ENCODE measurements at regions not wholly inside any gene's neighbourhood (a gene's known extent, or its start where the extent isn't known, plus 50 kb on each side); places are given as distances from the start of the nearest gene placed in this dataset.

DNA sequence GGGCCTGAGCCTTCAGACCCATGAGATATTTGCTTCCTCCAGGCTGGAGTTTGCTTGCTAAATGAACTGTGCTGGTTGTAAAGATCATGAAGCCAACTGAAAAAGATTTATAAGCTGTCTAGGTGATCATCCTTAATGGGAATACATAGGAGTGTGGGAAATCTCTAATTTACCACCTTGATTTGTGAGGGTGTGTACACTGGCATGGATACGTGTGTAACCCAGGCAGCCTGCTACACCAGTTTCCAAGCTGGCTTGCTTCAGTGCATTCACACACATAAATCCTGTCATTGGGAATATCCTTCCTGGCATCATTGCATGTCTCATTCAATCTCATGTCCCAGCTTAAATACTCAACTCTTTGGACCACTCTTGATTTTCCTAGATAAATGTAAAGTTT, 57.6 kb upstream of the GNG12 start (continued):
- TF ChIP-seq ELK1 (IDR thresholded peaks at IDR 0.05; ENCODE audit: low read depth, low read length) = no peak
- no peak for TF ChIP-seq HDAC6 (IDR thresholded peaks at IDR 0.05; ENCODE audit: unreplicated experiment)
- TF ChIP-seq BCLAF1 (IDR thresholded peaks at IDR 0.05) = no peak
- no peak for TF ChIP-seq RBBP5 (conservative IDR thresholded peaks at IDR 0.05)
- TF ChIP-seq ESRRA (IDR thresholded peaks at IDR 0.05; ENCODE audit: low read length) = no peak

GRCh38 chr1:67889953-67890567, 56.8 kb upstream of the GNG12 start:
- intact Hi-C loops (cut with micrococcal nuclease; ENCODE audit: unreplicated experiment) = no loop called here
- H3K27ac ChIP-seq (ENCODE audit: control insufficient read depth, insufficient read depth) = no peak overlapping the region
- H3K79me2 ChIP-seq (ENCODE audit: control insufficient read depth, insufficient read depth, low read length) = no peaks in the 10 kb centered on the region
- no peak for FAIRE-seq
- no peak overlapping the region for H3K4me3 ChIP-seq
- ChIA-PET RAD21 (ENCODE audit: unreplicated experiment) (interaction anchor here (0.6 kb wide), 1 partner anchor 124 kb away, joined by 3 read pairs; no protein-coding TSS in a partner anchor), SMC1A (ENCODE audit: uncharacterized antibody, unreplicated experiment) (interaction anchor here (0.9 to 1.3 kb wide), 3 partner anchors 10 to 22 kb away, joined by 3 to 4 read pairs (median 4); no protein-coding TSS in a partner anchor), CTCF (interaction anchor here (0.7 kb wide), 1 partner anchor 205 kb away, joined by 3 read pairs; no protein-coding TSS in a partner anchor), POLR2A (no interaction called here)
- no peak for DNase-seq (ENCODE audit: low read depth, low spot score)
- in situ Hi-C loops (cut with MboI) = no loop called here
- no peaks in the 10 kb centered on the region for H3K4me1 ChIP-seq (ENCODE audit: control insufficient read depth, insufficient read depth, low read length)
- no peak overlapping the region for H2AFZ ChIP-seq (ENCODE audit: control insufficient read depth, low read depth, low read length)
- no peaks in the 10 kb centered on the region for H3K36me3 ChIP-seq (ENCODE audit: control insufficient read depth in 2 of 2, insufficient read depth in 2 of 2, low read length in 1 of 2)
- H3K27me3 ChIP-seq (replicated peaks in 1 of 2; ENCODE audit: control insufficient read depth in 2 of 2, insufficient read depth in 2 of 2, low read length in 1 of 2) = no peaks in the 10 kb centered on the region
- ATAC-seq = peak; percentile 34; the same call in 2 of the 3 replicates
- H3K4me2 ChIP-seq (ENCODE audit: control insufficient read depth, insufficient read depth) = no peak overlapping the region
- no peak for TF ChIP-seq ESRRA (IDR thresholded peaks at IDR 0.05; ENCODE audit: low read length)
- no peak for TF ChIP-seq SREBF1 (IDR thresholded peaks at IDR 0.05; ENCODE audit: low read length)
- no peak for TF ChIP-seq FOXM1 (IDR thresholded peaks at IDR 0.05; ENCODE audit: low read depth, low read length)
- TF ChIP-seq POLR2AphosphoS5 (IDR thresholded peaks at IDR 0.05; ENCODE audit: low read length) = no peak
- peak; percentile 60 for TF ChIP-seq ATF7 (IDR thresholded peaks at IDR 0.05; ENCODE audit: low read depth)
- TF ChIP-seq IKZF2 (IDR thresholded peaks at IDR 0.05) = peak in 1 of 2 experiments; percentile 18; a peak in 1 of 4 replicates
- TF ChIP-seq IKZF1 (conservative IDR thresholded peaks at IDR 0.05) = 0 out of 2 replicates have a peak, but pooled peaks have one; percentile 24
- no TSS peak for BruUV-seq (replicated peaks)
- no peaks in the 10 kb centered on the region for H3K9me3 ChIP-seq (replicated peaks; ENCODE audit: control insufficient read depth, insufficient read depth, low read length)
- H4K20me1 ChIP-seq (ENCODE audit: control insufficient read depth, insufficient read depth) = no peaks in the 10 kb centered on the region
- H3K9ac ChIP-seq (ENCODE audit: control insufficient read depth, insufficient read depth, low read length) = no peak overlapping the region
